Mesenchymal stem cell (in vitro differentiated cells and primary cell): ENCODE measurements at regions not wholly inside any gene's neighbourhood (a gene's known extent, or its start where the extent isn't known, plus 50 kb on each side); places are given as distances from the start of the nearest gene placed in this dataset.
"Not testable (repeated sequence)": the region's sequence is repeated elsewhere in the genome, so short reads cannot be mapped to it uniquely, and the experiment has no call there.

Experiments used
- DNase-seq: peaks from one replicate; pipeline ENCODE4 v3.0.0-alpha.2; 2013
- H2AFZ ChIP-seq: one replicate; pipeline ENCODE4 v1.6.1; 2013; ENCODE audit warnings: low read depth, mild to moderate bottlenecking, control low read depth, inconsistent platforms, low read length, moderate library complexity
- H2AK5ac ChIP-seq: 2 replicates; pipeline ENCODE4 v1.6.1; 2013; ENCODE audit warnings: low read length, moderate library complexity, mild to moderate bottlenecking, inconsistent platforms; ENCODE audit not compliant: severe bottlenecking
- H2BK120ac ChIP-seq: one replicate; pipeline ENCODE4 v1.6.1; 2013; ENCODE audit warnings: low read depth, mild to moderate bottlenecking, inconsistent platforms, low read length, moderate library complexity
- H2BK12ac ChIP-seq, 2 experiments: one replicate each; pipeline ENCODE4 v1.6.1; 2013; ENCODE audit warnings: inconsistent platforms in 2 of 2, low read length in 2 of 2, mild to moderate bottlenecking in 2 of 2, moderate library complexity in 2 of 2, control low read depth in 1 of 2
- H2BK15ac ChIP-seq: one replicate; pipeline ENCODE4 v1.6.1; 2013; ENCODE audit warnings: mild to moderate bottlenecking, low read depth, inconsistent platforms; ENCODE audit not compliant: poor library complexity, severe bottlenecking
- H2BK5ac ChIP-seq: 2 replicates; pipeline ENCODE4 v1.6.1; 2013; ENCODE audit warnings: low read depth, mild to moderate bottlenecking, low read length, control low read depth, inconsistent platforms; ENCODE audit not compliant: poor library complexity, severe bottlenecking
- H3K14ac ChIP-seq, 2 experiments: one replicate each; pipeline ENCODE4 v1.6.1; 2013; ENCODE audit warnings: inconsistent platforms in 2 of 2, low read length in 2 of 2, control low read depth in 1 of 2, mild to moderate bottlenecking in 1 of 2, moderate library complexity in 1 of 2
- H3K18ac ChIP-seq, 2 experiments: one replicate each; pipeline ENCODE4 v1.6.1; 2013; ENCODE audit warnings: inconsistent platforms in 2 of 2, low read length in 2 of 2, control low read depth in 1 of 2, low read depth in 1 of 2, mild to moderate bottlenecking in 1 of 2
- H3K23ac ChIP-seq, 2 experiments: one replicate each; pipeline ENCODE4 v1.6.1; 2013; ENCODE audit warnings: inconsistent platforms in 2 of 2, low read length in 2 of 2, mild to moderate bottlenecking in 2 of 2, moderate library complexity in 2 of 2, control low read depth in 1 of 2
- H3K27ac ChIP-seq: 2 replicates; pipeline ENCODE4 v1.5.1; 2013; ENCODE audit warnings: mild to moderate bottlenecking, moderate library complexity, low read length, control low read depth, inconsistent platforms; ENCODE audit not compliant: poor library complexity, severe bottlenecking
- H3K27me3 ChIP-seq, 2 experiments: 2 replicates each; pipeline versions ENCODE4 v1.6.1 to v1.7.0; 2013; ENCODE audit warnings: low read length in 2 of 2, mild to moderate bottlenecking in 2 of 2, moderate library complexity in 2 of 2, control low read depth in 1 of 2, inconsistent platforms in 1 of 2; ENCODE audit not compliant: control insufficient read depth in 1 of 2, insufficient read depth in 1 of 2
- H3K36me3 ChIP-seq, 2 experiments: 2 replicates each; pipeline versions ENCODE4 v1.6.1 to v1.7.0; 2013; ENCODE audit warnings: low read length in 2 of 2, control low read depth in 1 of 2, inconsistent platforms in 1 of 2, low read depth in 1 of 2, mild to moderate bottlenecking in 1 of 2; ENCODE audit not compliant: insufficient read depth in 2 of 2, control insufficient read depth in 1 of 2
- H3K4ac ChIP-seq, 2 experiments: one replicate each; pipeline ENCODE4 v1.6.1; 2013; ENCODE audit warnings: inconsistent platforms in 2 of 2, low read length in 2 of 2, mild to moderate bottlenecking in 2 of 2, moderate library complexity in 2 of 2, control low read depth in 1 of 2, low read depth in 1 of 2
- H3K4me1 ChIP-seq: 2 replicates; pipeline ENCODE4 v1.6.1; 2013; ENCODE audit warnings: low read depth, low read length, control low read depth; ENCODE audit not compliant: control insufficient read depth, insufficient read depth
- H3K4me2 ChIP-seq: 2 replicates; pipeline ENCODE4 v1.6.1; 2013; ENCODE audit warnings: low read length, mild to moderate bottlenecking, inconsistent platforms; ENCODE audit not compliant: poor library complexity, severe bottlenecking
- H3K4me3 ChIP-seq, 2 experiments: 2 replicates each; pipeline versions ENCODE4 v1.5.1 to v1.7.0; 2013; ENCODE audit warnings: low read length in 2 of 2, mild to moderate bottlenecking in 2 of 2, control low read depth in 1 of 2, low read depth in 1 of 2; ENCODE audit not compliant: insufficient read depth in 1 of 2
- H3K79me1 ChIP-seq: replicated peaks from 2 replicates; pipeline ENCODE4 v1.6.1; 2013; ENCODE audit warnings: mild to moderate bottlenecking, control low read depth, low read length, inconsistent platforms; ENCODE audit not compliant: poor library complexity, severe bottlenecking
- H3K9ac ChIP-seq: 2 replicates; pipeline ENCODE4 v1.7.0; 2013; ENCODE audit warnings: mild to moderate bottlenecking, low read length, moderate library complexity
- H3K9me3 ChIP-seq: 2 replicates; pipeline ENCODE4 v1.7.0; 2013; ENCODE audit warnings: mild to moderate bottlenecking, low read length; ENCODE audit not compliant: control insufficient read depth
- H4K8ac ChIP-seq: one replicate; pipeline ENCODE4 v1.6.1; 2013; ENCODE audit warnings: inconsistent platforms, mild to moderate bottlenecking, low read length, moderate library complexity
- H4K91ac ChIP-seq: one replicate; pipeline ENCODE4 v1.6.1; 2013; ENCODE audit warnings: mild to moderate bottlenecking, low read length, inconsistent platforms
- WGBS: methylation state at CpG from one replicate; pipeline ENCODE4 v1.1.7; 2013; ENCODE audit warnings: mixed read lengths; 5-methylcytosine and 5-hydroxymethylcytosine counted together

GRCh38 chr1:149260284-149260683 is 156.9 kb upstream of the NBPF9 start:
- not testable (repeated sequence) for H3K4me1 ChIP-seq, H3K36me3 ChIP-seq, H2BK12ac ChIP-seq, H3K27ac ChIP-seq, H3K4me3 ChIP-seq, H3K14ac ChIP-seq, H2BK5ac ChIP-seq, H3K27me3 ChIP-seq, H2BK15ac ChIP-seq, H4K91ac ChIP-seq, H3K9me3 ChIP-seq, H3K4me2 ChIP-seq, H3K23ac ChIP-seq, H3K18ac ChIP-seq, H2AK5ac ChIP-seq, H2BK120ac ChIP-seq, DNase-seq, H3K9ac ChIP-seq, H2AFZ ChIP-seq, H3K79me1 ChIP-seq, H4K8ac ChIP-seq, H3K4ac ChIP-seq
- no CpG with 5 or more reads among the region's 1 CpG for WGBS

DNA sequence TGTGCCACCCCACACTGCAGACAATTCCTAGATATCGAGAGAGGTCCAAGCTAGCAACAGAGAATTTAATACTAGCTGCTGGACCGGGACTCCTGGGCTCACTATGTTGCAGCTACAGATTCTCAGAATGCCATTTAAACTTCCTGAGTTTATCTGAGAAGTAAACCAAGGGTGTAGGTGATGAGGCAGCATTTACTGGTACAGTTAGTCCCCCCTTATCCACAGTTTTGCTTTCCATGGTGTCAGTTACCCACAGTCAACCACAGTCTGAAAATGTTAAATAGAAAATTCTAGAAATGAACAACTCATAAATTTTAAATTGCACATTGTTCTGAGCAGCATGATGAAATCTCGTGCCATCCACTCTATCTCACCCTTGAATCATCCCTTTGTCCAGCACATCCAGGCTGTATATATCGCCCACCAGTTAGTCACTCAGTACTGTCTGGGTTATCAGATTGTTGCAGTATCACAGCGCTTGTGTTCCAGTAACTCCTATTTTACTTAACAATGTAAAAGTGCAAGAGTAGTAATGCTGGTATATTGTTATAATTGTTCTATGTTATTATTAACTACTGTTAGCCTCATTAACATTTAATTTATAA is 157.5 kb upstream of the NBPF9 start:
- H2AFZ ChIP-seq, DNase-seq, H2BK120ac ChIP-seq, H3K79me1 ChIP-seq, H2BK12ac ChIP-seq, H3K23ac ChIP-seq, H4K91ac ChIP-seq, H3K14ac ChIP-seq, H3K27me3 ChIP-seq, H3K27ac ChIP-seq, H3K4ac ChIP-seq, H2AK5ac ChIP-seq, H3K4me1 ChIP-seq, H2BK5ac ChIP-seq, H3K4me3 ChIP-seq, H3K36me3 ChIP-seq, H3K9ac ChIP-seq, H3K18ac ChIP-seq, H3K4me2 ChIP-seq, H3K9me3 ChIP-seq, H2BK15ac ChIP-seq, H4K8ac ChIP-seq: not testable (repeated sequence)
- no CpG with 5 or more reads among the region's 5 CpGs for WGBS

DNA sequence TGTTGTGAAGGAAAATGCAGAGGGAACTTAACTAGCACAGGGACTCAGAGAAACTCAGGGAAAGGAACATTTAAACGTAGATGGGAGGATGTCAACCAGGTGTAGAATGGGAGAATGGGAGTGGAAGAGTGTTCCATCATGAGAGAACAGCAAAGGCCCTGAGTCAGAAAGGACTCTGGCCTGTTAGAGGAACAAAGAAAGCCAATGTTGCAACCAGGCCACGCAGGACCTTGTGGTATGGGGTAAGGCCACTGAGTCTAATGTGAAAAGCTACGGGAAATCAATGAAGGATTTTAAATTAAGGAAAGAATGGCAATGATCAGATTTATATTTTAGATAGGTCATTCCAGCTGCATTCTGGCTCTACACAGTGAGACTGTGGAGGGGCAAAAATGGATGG is 163.9 kb upstream of the NBPF9 start:
- H3K4me3 ChIP-seq, H4K91ac ChIP-seq, H4K8ac ChIP-seq, H2BK15ac ChIP-seq, H3K4ac ChIP-seq, H3K27me3 ChIP-seq, H2AK5ac ChIP-seq, H2BK12ac ChIP-seq, H3K9ac ChIP-seq, H2BK120ac ChIP-seq, H3K23ac ChIP-seq, H3K27ac ChIP-seq, H3K14ac ChIP-seq, DNase-seq, H2AFZ ChIP-seq, H2BK5ac ChIP-seq, H3K79me1 ChIP-seq, H3K36me3 ChIP-seq, H3K18ac ChIP-seq, H3K4me2 ChIP-seq, H3K9me3 ChIP-seq, H3K4me1 ChIP-seq: not testable (repeated sequence)
- no CpG with 5 or more reads among the region's 3 CpGs for WGBS

DNA sequence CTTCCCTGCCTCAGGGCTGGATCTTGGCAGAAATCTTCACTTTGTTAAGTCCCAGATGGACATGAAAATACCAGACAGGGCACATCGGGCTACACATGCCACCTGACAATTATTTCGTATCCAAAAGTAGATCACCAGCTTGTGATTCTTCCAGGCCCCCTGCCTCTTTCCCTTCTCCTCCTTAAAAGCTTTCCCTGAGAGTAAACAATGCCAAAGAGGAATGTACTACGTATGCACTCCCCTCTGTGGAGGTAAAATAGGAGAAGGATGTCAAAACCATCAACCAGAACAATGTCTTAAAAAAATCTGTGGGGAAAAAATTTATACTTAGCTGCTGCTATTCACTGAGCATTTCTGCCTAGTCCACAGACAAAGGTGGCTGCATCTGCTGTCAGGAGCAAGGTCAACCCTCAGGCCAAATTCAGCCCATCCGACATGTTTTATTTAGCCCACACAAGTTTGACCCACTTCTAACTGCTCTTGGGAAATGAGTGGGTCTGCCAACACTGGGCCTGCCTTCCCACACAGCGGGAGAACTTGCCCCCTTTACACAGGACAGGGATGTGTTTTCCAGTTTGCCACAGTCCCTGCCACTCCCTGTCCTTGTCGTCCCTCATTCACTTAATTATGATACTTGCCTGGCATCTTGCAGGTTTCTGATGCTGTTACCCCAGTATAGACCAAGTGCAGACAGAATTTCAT is 165.8 kb upstream of the NBPF9 start:
- not testable (repeated sequence) for H3K9me3 ChIP-seq, DNase-seq, H3K14ac ChIP-seq, H4K91ac ChIP-seq, H2BK120ac ChIP-seq, H2BK5ac ChIP-seq, H3K36me3 ChIP-seq, H3K27me3 ChIP-seq, H3K18ac ChIP-seq, H3K4ac ChIP-seq, H3K4me3 ChIP-seq, H2AK5ac ChIP-seq, H2BK15ac ChIP-seq, H3K79me1 ChIP-seq, H4K8ac ChIP-seq, H2BK12ac ChIP-seq, H3K4me2 ChIP-seq, H2AFZ ChIP-seq, H3K27ac ChIP-seq, H3K4me1 ChIP-seq, H3K9ac ChIP-seq, H3K23ac ChIP-seq
- no CpG with 5 or more reads among the region's 6 CpGs for WGBS
